ENCODE measurements at regions not wholly inside any gene's neighbourhood (a gene's known extent, or its start where the extent isn't known, plus 50 kb on each side); places are given as distances from the start of the nearest gene placed in this dataset.

DNA sequence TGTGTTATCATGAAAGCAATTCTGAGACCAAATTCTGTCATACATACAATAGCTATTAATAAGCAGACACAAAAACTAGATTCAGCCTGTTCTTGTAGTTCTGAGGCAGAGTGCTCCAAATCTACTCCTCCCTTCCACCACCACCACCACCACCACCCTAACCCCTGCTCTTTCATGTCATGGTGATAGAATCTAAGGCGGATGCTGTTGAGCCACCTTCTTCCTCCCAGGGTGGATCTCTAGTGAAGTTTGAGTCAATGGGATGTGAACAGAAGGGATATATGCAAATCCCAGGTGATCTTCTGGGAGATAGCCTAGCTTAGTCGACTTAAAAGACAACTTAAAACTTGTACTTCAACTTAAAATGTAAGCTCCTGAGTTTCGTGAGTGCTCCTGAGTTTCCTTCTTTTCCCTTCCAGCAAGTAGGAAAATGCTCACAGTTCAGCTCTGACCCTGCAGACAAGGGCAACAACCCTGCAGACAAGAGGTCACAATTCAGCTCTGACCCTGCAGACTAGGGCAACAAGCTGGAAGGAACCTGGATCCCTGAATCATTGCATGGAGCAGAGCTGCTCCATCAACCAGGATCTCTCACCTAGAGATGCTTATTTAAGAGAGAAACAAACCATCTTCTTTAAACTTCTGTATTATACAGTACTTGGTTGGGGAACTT, 204.1 kb downstream of the TTC8 start:
- TF ChIP-seq CREB1 (CRISPR knock-in tag; IDR thresholded peaks at IDR 0.05; ENCODE audit: low read depth) (no peak), EZH2phosphoT487 (IDR thresholded peaks at IDR 0.05; ENCODE audit: unreplicated experiment) (no peak), POLR2AphosphoS5 (IDR thresholded peaks at IDR 0.05; ENCODE audit: low read depth) (no peak), EZH2 (IDR thresholded peaks at IDR 0.05; ENCODE audit: low read depth, unreplicated experiment) (no peak), ETS1 (IDR thresholded peaks at IDR 0.05) (no peak), STAT1 (IDR thresholded peaks at IDR 0.05; ENCODE audit: unreplicated experiment) (no peak), REST (IDR thresholded peaks at IDR 0.05; ENCODE audit: unreplicated experiment) (no peak), ZNF331 (CRISPR knock-in tag; IDR thresholded peaks at IDR 0.05; ENCODE audit: low read depth) (no peak), JUNB (IDR thresholded peaks at IDR 0.05; ENCODE audit: unreplicated experiment) (no peak)
- TF ChIP-seq, protein P1, sequence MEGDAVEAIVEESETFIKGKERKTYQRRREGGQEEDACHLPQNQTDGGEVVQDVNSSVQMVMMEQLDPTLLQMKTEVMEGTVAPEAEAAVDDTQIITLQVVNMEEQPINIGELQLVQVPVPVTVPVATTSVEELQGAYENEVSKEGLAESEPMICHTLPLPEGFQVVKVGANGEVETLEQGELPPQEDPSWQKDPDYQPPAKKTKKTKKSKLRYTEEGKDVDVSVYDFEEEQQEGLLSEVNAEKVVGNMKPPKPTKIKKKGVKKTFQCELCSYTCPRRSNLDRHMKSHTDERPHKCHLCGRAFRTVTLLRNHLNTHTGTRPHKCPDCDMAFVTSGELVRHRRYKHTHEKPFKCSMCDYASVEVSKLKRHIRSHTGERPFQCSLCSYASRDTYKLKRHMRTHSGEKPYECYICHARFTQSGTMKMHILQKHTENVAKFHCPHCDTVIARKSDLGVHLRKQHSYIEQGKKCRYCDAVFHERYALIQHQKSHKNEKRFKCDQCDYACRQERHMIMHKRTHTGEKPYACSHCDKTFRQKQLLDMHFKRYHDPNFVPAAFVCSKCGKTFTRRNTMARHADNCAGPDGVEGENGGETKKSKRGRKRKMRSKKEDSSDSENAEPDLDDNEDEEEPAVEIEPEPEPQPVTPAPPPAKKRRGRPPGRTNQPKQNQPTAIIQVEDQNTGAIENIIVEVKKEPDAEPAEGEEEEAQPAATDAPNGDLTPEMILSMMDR (conservative IDR thresholded peaks at IDR 0.05; ENCODE audit: low read depth in 2 of 2): no peak
- TF ChIP-seq, protein P2, sequence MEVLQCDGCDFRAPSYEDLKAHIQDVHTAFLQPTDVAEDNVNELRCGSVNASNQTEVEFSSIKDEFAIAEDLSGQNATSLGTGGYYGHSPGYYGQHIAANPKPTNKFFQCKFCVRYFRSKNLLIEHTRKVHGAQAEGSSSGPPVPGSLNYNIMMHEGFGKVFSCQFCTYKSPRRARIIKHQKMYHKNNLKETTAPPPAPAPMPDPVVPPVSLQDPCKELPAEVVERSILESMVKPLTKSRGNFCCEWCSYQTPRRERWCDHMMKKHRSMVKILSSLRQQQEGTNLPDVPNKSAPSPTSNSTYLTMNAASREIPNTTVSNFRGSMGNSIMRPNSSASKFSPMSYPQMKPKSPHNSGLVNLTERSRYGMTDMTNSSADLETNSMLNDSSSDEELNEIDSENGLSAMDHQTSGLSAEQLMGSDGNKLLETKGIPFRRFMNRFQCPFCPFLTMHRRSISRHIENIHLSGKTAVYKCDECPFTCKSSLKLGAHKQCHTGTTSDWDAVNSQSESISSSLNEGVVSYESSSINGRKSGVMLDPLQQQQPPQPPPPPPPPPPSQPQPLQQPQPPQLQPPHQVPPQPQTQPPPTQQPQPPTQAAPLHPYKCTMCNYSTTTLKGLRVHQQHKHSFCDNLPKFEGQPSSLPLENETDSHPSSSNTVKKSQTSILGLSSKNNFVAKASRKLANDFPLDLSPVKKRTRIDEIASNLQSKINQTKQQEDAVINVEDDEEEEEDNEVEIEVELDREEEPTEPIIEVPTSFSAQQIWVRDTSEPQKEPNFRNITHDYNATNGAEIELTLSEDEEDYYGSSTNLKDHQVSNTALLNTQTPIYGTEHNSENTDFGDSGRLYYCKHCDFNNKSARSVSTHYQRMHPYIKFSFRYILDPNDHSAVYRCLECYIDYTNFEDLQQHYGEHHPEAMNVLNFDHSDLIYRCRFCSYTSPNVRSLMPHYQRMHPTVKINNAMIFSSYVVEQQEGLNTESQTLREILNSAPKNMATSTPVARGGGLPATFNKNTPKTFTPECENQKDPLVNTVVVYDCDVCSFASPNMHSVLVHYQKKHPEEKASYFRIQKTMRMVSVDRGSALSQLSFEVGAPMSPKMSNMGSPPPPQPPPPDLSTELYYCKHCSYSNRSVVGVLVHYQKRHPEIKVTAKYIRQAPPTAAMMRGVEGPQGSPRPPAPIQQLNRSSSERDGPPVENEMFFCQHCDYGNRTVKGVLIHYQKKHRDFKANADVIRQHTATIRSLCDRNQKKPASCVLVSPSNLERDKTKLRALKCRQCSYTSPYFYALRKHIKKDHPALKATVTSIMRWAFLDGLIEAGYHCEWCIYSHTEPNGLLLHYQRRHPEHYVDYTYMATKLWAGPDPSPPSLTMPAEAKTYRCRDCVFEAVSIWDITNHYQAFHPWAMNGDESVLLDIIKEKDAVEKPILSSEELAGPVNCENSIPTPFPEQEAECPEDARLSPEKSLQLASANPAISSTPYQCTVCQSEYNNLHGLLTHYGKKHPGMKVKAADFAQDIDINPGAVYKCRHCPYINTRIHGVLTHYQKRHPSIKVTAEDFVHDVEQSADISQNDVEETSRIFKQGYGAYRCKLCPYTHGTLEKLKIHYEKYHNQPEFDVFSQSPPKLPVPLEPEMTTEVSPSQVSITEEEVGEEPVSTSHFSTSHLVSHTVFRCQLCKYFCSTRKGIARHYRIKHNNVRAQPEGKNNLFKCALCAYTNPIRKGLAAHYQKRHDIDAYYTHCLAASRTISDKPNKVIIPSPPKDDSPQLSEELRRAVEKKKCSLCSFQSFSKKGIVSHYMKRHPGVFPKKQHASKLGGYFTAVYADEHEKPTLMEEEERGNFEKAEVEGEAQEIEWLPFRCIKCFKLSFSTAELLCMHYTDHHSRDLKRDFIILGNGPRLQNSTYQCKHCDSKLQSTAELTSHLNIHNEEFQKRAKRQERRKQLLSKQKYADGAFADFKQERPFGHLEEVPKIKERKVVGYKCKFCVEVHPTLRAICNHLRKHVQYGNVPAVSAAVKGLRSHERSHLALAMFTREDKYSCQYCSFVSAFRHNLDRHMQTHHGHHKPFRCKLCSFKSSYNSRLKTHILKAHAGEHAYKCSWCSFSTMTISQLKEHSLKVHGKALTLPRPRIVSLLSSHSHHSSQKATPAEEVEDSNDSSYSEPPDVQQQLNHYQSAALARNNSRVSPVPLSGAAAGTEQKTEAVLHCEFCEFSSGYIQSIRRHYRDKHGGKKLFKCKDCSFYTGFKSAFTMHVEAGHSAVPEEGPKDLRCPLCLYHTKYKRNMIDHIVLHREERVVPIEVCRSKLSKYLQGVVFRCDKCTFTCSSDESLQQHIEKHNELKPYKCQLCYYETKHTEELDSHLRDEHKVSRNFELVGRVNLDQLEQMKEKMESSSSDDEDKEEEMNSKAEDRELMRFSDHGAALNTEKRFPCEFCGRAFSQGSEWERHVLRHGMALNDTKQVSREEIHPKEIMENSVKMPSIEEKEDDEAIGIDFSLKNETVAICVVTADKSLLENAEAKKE (CRISPR knock-in tag; IDR thresholded peaks at IDR 0.05): no peak

Measured in GM23338 (cell line).